Right atrium auricular region (tissue), 2 donors: ENCODE measurements at regions not wholly inside any gene's neighbourhood (a gene's known extent, or its start where the extent isn't known, plus 50 kb on each side); places are given as distances from the start of the nearest gene placed in this dataset.

ENCODE experiments used
- DNase-seq: peaks from one replicate; pipeline ENCODE4 v3.0.0-alpha.2; 2019; ENCODE audit warnings: low spot score
- H3K27ac ChIP-seq, 2 donors: fragments of 200-600 bp; sonication (generic); 1 replicate in 1 of 2; 2 replicates in 1 of 2; pipeline ENCODE4 v1.5.1; 2016 to 2019
- H3K27me3 ChIP-seq, 2 donors: fragments of 200-600 bp; sonication (generic); one replicate each; pipeline versions ENCODE4 v1.5.1 to v1.6.0; 2017 to 2019
- H3K36me3 ChIP-seq: fragments of 200-600 bp; sonication (generic); one replicate; pipeline ENCODE4 v1.5.1; 2016
- H3K4me1 ChIP-seq, 2 donors: fragments of 200-600 bp; sonication (generic); one replicate each; pipeline versions ENCODE4 v1.5.1 to v1.6.0; 2017 to 2019
- H3K4me3 ChIP-seq, 2 donors: fragments of 200-600 bp; sonication (generic); 1 replicate in 1 of 2; 2 replicates in 1 of 2; pipeline ENCODE4 v1.5.1; 2017 to 2019; ENCODE audit warnings: mild to moderate bottlenecking in 1 of 2, moderate library complexity in 1 of 2
- H3K9me3 ChIP-seq, 2 donors: fragments of 200-600 bp; sonication (generic); one replicate each; pipeline ENCODE4 v1.5.1; 2019
- TF ChIP-seq, protein P1 (sequence below), 2 donors: fragments of 200-600 bp; sonication (generic); IDR thresholded peaks; one replicate each; pipeline ENCODE4 v1.5.1; 2019; ENCODE audit warnings: antibody characterized with exemption in 2 of 2

DNA sequence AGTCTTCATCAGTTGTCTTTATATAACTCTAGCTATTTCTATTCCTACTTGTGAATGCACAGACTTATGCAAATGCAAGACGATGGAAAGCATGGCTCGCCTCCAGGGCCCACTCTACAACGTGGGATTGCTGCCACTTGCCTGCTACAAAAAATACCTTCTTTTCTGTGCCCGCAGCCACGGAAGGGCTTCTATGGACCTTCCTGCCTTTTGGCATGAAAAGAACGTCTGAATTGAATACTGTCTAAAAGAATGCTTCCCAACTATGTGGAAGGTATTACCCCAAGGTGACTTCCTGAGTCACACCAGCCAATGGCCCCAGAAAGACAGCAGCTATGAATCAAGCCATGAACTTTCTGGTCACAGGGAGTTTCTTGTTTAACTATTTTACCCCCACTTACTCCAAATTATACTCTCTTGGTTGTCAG is 261.2 kb downstream of the HIVEP2 start:
- Histone ChIP-seq H3K9me3 (no peaks in the 10 kb centered on the region), H3K36me3 (no peaks in the 10 kb centered on the region), H3K4me3 (no peak overlapping the region), H3K27ac (no peak overlapping the region), H3K27me3 (no peaks in the 10 kb centered on the region), H3K4me1 (peaks cover 0 to 4% of the 10 kb centered on the region in 2 donors)
- DNase-seq = no peak
- TF ChIP-seq, protein P1, sequence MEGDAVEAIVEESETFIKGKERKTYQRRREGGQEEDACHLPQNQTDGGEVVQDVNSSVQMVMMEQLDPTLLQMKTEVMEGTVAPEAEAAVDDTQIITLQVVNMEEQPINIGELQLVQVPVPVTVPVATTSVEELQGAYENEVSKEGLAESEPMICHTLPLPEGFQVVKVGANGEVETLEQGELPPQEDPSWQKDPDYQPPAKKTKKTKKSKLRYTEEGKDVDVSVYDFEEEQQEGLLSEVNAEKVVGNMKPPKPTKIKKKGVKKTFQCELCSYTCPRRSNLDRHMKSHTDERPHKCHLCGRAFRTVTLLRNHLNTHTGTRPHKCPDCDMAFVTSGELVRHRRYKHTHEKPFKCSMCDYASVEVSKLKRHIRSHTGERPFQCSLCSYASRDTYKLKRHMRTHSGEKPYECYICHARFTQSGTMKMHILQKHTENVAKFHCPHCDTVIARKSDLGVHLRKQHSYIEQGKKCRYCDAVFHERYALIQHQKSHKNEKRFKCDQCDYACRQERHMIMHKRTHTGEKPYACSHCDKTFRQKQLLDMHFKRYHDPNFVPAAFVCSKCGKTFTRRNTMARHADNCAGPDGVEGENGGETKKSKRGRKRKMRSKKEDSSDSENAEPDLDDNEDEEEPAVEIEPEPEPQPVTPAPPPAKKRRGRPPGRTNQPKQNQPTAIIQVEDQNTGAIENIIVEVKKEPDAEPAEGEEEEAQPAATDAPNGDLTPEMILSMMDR (IDR thresholded peaks at IDR 0.05) = no peak

DNA sequence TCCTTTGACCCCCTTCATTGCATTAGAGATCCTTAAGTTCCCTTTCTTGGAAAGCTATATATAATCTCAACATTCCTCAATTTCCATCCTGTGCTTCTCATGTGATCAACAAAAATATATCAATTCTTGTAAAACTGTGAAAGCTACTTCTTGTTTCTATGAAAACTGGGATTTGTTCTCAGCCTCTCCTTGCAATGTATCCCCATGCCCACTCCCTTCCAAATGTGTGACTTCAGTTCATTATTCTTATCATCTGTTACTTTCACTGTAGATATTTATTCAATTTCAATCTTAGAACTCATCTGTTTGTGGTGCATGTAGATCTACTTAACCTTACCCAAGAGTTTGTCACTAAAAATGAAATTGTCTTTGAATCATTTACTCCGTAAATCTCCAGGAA is 260.6 kb downstream of the HIVEP2 start:
- Histone ChIP-seq H3K4me3 (no peak overlapping the region), H3K36me3 (no peaks in the 10 kb centered on the region), H3K27me3 (no peaks in the 10 kb centered on the region), H3K9me3 (no peaks in the 10 kb centered on the region), H3K27ac (no peak overlapping the region), H3K4me1 (peaks cover 0 to 4% of the 10 kb centered on the region in 2 donors)
- DNase-seq = no peak
- TF ChIP-seq, protein P1 (IDR thresholded peaks at IDR 0.05) = no peak

DNA sequence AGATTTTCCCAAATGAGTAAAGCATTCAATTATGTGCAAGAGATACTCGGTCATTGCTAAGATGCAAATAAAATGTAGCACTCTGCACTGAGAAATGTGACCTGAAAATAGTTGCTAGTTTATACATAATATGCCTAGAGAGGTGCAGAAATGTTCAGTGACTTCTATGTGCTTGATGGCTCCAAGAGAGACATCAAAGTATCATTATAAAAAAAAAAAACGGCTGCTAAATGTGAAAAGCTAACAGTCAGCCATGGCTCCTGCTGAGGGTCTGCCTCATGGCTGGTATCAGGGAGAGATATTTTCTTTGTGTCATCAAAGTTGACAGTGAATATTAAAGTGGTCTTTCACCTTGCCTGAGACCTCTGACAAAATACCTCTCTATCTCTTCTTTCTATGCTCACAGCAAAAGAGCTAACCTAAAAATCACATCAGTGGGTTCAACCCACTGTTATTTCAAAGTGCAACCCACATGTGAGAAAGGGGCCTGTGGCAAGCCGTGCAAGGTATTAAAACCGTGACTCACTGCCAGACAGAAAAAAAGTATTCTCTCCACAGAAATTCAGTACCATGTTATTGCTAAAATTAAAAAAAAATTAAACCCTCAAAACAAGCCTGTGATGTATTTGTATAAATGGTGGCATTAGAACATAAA is 259.0 kb downstream of the HIVEP2 start:
- Histone ChIP-seq H3K4me1 (no peaks in the 10 kb centered on the region), H3K27me3 (no peaks in the 10 kb centered on the region), H3K27ac (no peak overlapping the region), H3K4me3 (no peak overlapping the region), H3K36me3 (no peaks in the 10 kb centered on the region), H3K9me3 (no peaks in the 10 kb centered on the region)
- TF ChIP-seq, protein P1 (IDR thresholded peaks at IDR 0.05) = no peak
- no peak for DNase-seq

DNA sequence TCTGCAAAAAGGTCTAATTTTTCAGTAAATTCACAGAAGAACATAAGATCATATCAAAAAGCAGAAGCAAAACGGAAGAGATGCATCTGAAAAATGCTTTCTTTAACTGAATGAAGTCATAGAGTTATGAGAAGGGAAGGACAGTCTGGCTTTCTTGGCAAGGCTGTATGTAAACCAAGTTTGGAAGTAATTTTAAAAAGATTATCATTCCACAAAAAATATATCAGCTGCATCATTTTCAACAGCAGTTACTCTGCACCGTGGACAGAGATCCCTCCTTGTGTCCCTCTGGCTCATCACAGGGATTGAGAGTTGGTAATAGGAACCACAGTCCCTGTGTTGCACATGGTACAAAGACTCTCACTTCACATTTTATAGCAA is 258.5 kb downstream of the HIVEP2 start:
- DNase-seq = no peak
- Histone ChIP-seq H3K36me3 (no peaks in the 10 kb centered on the region), H3K4me1 (no peaks in the 10 kb centered on the region), H3K27me3 (no peaks in the 10 kb centered on the region), H3K4me3 (no peak overlapping the region), H3K9me3 (no peaks in the 10 kb centered on the region), H3K27ac (no peak overlapping the region)
- TF ChIP-seq, protein P1 (IDR thresholded peaks at IDR 0.05) = no peak

DNA sequence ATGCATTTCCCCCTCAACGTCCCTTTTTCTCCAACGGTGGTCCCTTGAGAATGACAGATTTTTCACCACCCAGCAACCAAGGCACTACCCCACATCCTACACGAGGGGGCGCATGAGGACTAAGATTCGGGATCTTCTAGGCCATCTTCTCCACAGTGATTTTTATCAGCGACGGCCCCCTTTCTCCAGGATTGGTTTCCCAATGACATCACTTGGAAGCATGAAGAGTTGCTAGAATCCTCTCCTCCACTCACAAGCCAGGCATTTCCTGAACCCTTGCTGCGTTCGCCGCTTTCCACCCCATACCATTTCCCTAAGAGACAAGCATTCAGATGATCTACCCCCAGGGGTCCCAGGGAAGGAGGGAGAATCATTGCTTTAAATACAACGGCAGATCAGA is 252.0 kb downstream of the HIVEP2 start:
- peak; percentile 82 for DNase-seq
- H3K4me3 ChIP-seq = no peak overlapping the region
- H3K36me3 ChIP-seq = no peaks in the 10 kb centered on the region
- peaks cover 0 to 10% of the 10 kb centered on the region in 2 donors for H3K4me1 ChIP-seq
- no peaks in the 10 kb centered on the region for H3K27me3 ChIP-seq
- H3K9me3 ChIP-seq = no peaks in the 10 kb centered on the region
- no peak overlapping the region for H3K27ac ChIP-seq
- TF ChIP-seq, protein P1 (IDR thresholded peaks at IDR 0.05) = peak; percentile 83 to 96

DNA sequence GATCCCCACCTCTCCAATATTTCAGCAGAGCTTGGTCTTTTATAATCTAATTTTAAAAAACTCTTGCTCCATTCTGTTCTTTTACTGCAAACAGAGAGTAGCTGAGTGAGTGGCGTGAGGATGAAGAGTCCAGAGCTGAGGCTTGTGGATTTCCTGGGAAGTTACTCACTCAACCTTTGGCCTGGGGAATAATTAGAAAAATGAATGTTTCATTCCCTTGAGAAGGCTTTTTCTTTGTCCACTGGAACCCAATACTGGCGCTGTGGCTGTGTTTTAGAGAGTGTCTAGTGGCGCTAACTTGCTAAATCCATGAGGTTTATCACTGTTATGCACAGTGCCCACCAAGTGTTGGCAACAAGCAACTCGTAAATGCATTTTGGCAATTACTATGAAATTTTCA is 251.5 kb downstream of the HIVEP2 start:
- Histone ChIP-seq H3K27me3 (no peaks in the 10 kb centered on the region), H3K4me1 (peaks cover 0 to 10% of the 10 kb centered on the region in 2 donors), H3K4me3 (no peak overlapping the region), H3K9me3 (no peaks in the 10 kb centered on the region), H3K36me3 (no peaks in the 10 kb centered on the region), H3K27ac (no peak overlapping the region)
- TF ChIP-seq, protein P1 (IDR thresholded peaks at IDR 0.05) = no peak
- DNase-seq = no peak
